HEK293 (cell line): ENCODE measurements at regions not wholly inside any gene's neighbourhood (a gene's known extent, or its start where the extent isn't known, plus 50 kb on each side); places are given as distances from the start of the nearest gene placed in this dataset.
A peak's percentile ranks its signal among the peaks of the same experiment; 100 is the strongest.

Source experiments
- CTCF ChIA-PET: fragments of 350-600 bp; formaldehyde crosslinking; extraction: SDS; loops from one replicate; lab custom pipeline; 2021; ENCODE audit warnings: antibody characterized with exemption; lab: Yijun Ruan, JAX
- POLR2A ChIA-PET: fragments of 300-600 bp; formaldehyde crosslinking; extraction: SDS; loops from one replicate; lab custom pipeline; 2020; ENCODE audit warnings: antibody characterized with exemption, inconsistent platforms; lab: Yijun Ruan, JAX
- H3K27ac ChIP-seq: fragments of 200-500 bp; sonication (Bioruptor generic); 2 replicates; pipeline ENCODE4 v1.5.1; 2014; ENCODE audit warnings: low read depth, low read length, control low read depth, inconsistent platforms; ENCODE audit errors: extremely low read depth
- H3K36me3 ChIP-seq, 2 experiments: fragments of 200-500 bp in 1 of 2; sonication (Bioruptor generic) in 1 of 2; 1 replicate in 1 of 2; 2 replicates in 1 of 2; pipeline ENCODE4 v1.5.1; 2014 to 2017; ENCODE audit warnings: inconsistent platforms in 2 of 2, low read length in 2 of 2; ENCODE audit not compliant: control insufficient read depth in 2 of 2, insufficient read depth in 1 of 2
- H3K4me1 ChIP-seq: fragments of 200-500 bp; sonication (Bioruptor generic); 2 replicates; pipeline ENCODE4 v1.5.1; 2014; ENCODE audit warnings: mild to moderate bottlenecking, low read length, inconsistent platforms; ENCODE audit not compliant: control insufficient read depth, insufficient read depth
- H3K4me3 ChIP-seq: 2 replicates; pipeline ENCODE4 v1.5.1; 2011; ENCODE audit warnings: low read depth, mild to moderate bottlenecking, control low read depth, low read length, moderate library complexity
- H3K9me3 ChIP-seq: fragments of 200-500 bp; sonication (Bioruptor generic); 2 replicates; pipeline ENCODE4 v1.5.1; 2014; ENCODE audit warnings: low read depth, low read length, inconsistent platforms; ENCODE audit not compliant: control insufficient read depth, insufficient read depth
- BCL6B ChIP-seq: fragments of 450-650 bp; formaldehyde crosslinking; IDR thresholded peaks from 2 replicates; pipeline ENCODE4 v1.5.1; 2017; ENCODE audit warnings: missing biosample characterization, missing genetic modification characterization
- KLF7 ChIP-seq: fragments of 450-650 bp; formaldehyde crosslinking; IDR thresholded peaks from 2 replicates; pipeline ENCODE4 v1.5.1; 2016; ENCODE audit warnings: missing biosample characterization, missing genetic modification characterization, borderline replicate concordance
- KLF9 ChIP-seq: fragments of 450-650 bp; formaldehyde crosslinking; IDR thresholded peaks from 2 replicates; pipeline ENCODE4 v1.5.1; 2016; ENCODE audit warnings: missing biosample characterization, missing genetic modification characterization, low read depth
- RBAK ChIP-seq: fragments of 450-650 bp; formaldehyde crosslinking; IDR thresholded peaks from 2 replicates; pipeline ENCODE4 v1.5.1; 2016; ENCODE audit warnings: missing biosample characterization, missing genetic modification characterization
- REPIN1 ChIP-seq: fragments of 450-650 bp; formaldehyde crosslinking; IDR thresholded peaks from 2 replicates; pipeline ENCODE4 v1.5.1; 2017; ENCODE audit warnings: missing biosample characterization, missing genetic modification characterization, low read depth
- ZNF24 ChIP-seq: fragments of 450-650 bp; formaldehyde crosslinking; IDR thresholded peaks from 2 replicates; pipeline ENCODE4 v1.5.1; 2016; ENCODE audit warnings: missing biosample characterization, missing genetic modification characterization
- ZNF26 ChIP-seq: fragments of 450-650 bp; formaldehyde crosslinking; IDR thresholded peaks from 2 replicates; pipeline ENCODE4 v1.5.1; 2016; ENCODE audit warnings: missing biosample characterization, missing genetic modification characterization
- ZNF324 ChIP-seq: fragments of 450-650 bp; formaldehyde crosslinking; IDR thresholded peaks from 2 replicates; pipeline ENCODE4 v1.5.1; 2016; ENCODE audit warnings: missing biosample characterization, missing genetic modification characterization
- ZNF354C ChIP-seq: fragments of 450-650 bp; formaldehyde crosslinking; IDR thresholded peaks from 2 replicates; pipeline ENCODE4 v1.5.1; 2016; ENCODE audit warnings: missing biosample characterization, missing genetic modification characterization, low read depth, borderline replicate concordance
- ZNF398 ChIP-seq: fragments of 450-650 bp; formaldehyde crosslinking; IDR thresholded peaks from 2 replicates; pipeline ENCODE4 v1.5.1; 2017; ENCODE audit warnings: missing biosample characterization, missing genetic modification characterization
- ZNF585B ChIP-seq: fragments of 450-650 bp; formaldehyde crosslinking; IDR thresholded peaks from 2 replicates; pipeline ENCODE4 v1.5.1; 2016; ENCODE audit warnings: missing biosample characterization, missing genetic modification characterization
- ZNF664 ChIP-seq: fragments of 450-650 bp; formaldehyde crosslinking; IDR thresholded peaks from 2 replicates; pipeline ENCODE4 v1.5.1; 2016; ENCODE audit warnings: missing biosample characterization, missing genetic modification characterization
- ZNF701 ChIP-seq: fragments of 450-650 bp; formaldehyde crosslinking; IDR thresholded peaks from 2 replicates; pipeline ENCODE4 v1.5.1; 2016; ENCODE audit warnings: missing biosample characterization, missing genetic modification characterization
- ZNF76 ChIP-seq: fragments of 450-650 bp; formaldehyde crosslinking; IDR thresholded peaks from 2 replicates; pipeline ENCODE4; 2016; ENCODE audit warnings: low read depth, missing biosample characterization, missing genetic modification characterization, borderline replicate concordance

DNA sequence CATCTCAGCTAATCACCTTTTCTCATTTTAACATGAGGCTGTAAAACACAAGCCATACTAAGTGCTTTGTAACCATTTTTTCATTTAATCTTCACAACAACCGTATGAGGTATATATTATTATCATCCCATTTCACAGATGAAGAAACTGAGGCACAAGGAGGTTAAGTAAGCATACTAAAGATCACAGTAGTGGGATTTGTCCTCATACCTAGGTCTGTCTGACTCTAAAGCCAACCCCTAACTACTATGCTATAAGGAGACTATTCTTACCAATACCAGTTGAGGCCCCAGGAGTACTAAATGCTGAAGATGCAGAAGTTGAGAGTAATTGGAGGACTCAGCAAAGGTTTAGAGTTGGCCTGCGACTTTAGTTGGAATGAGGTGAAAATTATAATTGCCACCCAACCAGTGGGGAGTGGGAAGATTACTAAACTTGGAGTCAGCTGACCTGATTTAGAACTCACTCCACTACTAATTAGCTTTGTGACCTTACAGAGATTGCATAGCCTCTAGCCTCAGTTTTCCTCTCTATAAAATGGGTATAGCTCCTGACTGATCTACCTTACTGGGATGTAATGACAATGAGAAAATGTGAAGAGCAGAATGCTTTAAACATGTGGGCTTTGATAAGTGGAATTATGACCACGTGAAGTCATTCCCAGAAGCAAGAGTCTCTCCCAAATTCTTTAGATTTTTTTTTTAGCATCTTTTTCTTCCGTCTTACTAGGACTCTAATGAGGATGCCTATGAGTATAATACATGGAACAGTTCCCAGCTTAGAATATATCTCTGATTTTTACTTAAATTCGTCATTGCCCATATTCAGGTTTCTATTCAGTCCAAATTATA is 85.8 kb upstream of the IPO9 start:
- Histone ChIP-seq H3K9me3 (no peaks in the 10 kb centered on the region), H3K4me1 (peaks cover 3% of the 10 kb centered on the region; the same call in 1 of the 2 replicates), H3K36me3 (no peaks in the 10 kb centered on the region), H3K27ac (no peak overlapping the region), H3K4me3 (no peak overlapping the region)
- POLR2A ChIA-PET: no interaction called here
- TF ChIP-seq ZNF324 (tag by site-specific recombination) (no peak), ZNF701 (tag by site-specific recombination) (no peak), ZNF354C (no peak), ZNF585B (tag by site-specific recombination) (peak; percentile 42), ZNF664 (tag by site-specific recombination) (peak; percentile 46; the same call in 1 of the 2 replicates)
- CTCF ChIA-PET: interaction anchor here (0.5 to 3.9 kb wide), 4 partner anchors 34 to 311 kb away, joined by 3 to 17 read pairs (median 6); no protein-coding TSS in a partner anchor

- H3K4me1 ChIP-seq: no peaks in the 10 kb centered on the region
- H3K9me3 ChIP-seq: no peaks in the 10 kb centered on the region
- ChIA-PET CTCF (interaction anchor here (0.8 to 3.9 kb wide), 3 partner anchors 35 to 264 kb away, joined by 3 to 17 read pairs (median 4); no protein-coding TSS in a partner anchor), POLR2A (no interaction called here)
- no peak overlapping the region for H3K4me3 ChIP-seq
- peak; percentile 95 for TF ChIP-seq BCL6B (tag by site-specific recombination)
- TF ChIP-seq ZNF24 (tag by site-specific recombination): no peak
- H3K27ac ChIP-seq: no peak overlapping the region
- no peaks in the 10 kb centered on the region for H3K36me3 ChIP-seq
Observed at GRCh38 chr1:201745023-201745422, 83.9 kb upstream of the IPO9 start.

- Histone ChIP-seq H3K36me3 (no peaks in the 10 kb centered on the region), H3K9me3 (no peaks in the 10 kb centered on the region), H3K27ac (no peak overlapping the region), H3K4me1 (no peaks in the 10 kb centered on the region), H3K4me3 (no peak overlapping the region)
- TF ChIP-seq KLF7: no peak
- TF ChIP-seq ZNF76 (tag by site-specific recombination): no peak
- CTCF ChIA-PET: interaction anchor here (0.6 to 1.6 kb wide), 3 partner anchors 36 to 187 kb away, joined by 3 to 5 read pairs (median 3); no protein-coding TSS in a partner anchor
- POLR2A ChIA-PET: no interaction called here
Observed at GRCh38 chr1:201746156-201746555, 82.8 kb upstream of the IPO9 start.

- H3K36me3 ChIP-seq: no peaks in the 10 kb centered on the region
- H3K9me3 ChIP-seq: no peaks in the 10 kb centered on the region
- no peak overlapping the region for H3K4me3 ChIP-seq
- peaks cover 8% of the 10 kb centered on the region for H3K4me1 ChIP-seq
- ChIA-PET POLR2A (no interaction called here), CTCF (interaction anchor here (1.7 kb wide), 1 partner anchor 34 kb away, joined by 5 read pairs; no protein-coding TSS in a partner anchor)
- H3K27ac ChIP-seq: no peak overlapping the region
- TF ChIP-seq RBAK (no peak), ZNF398 (tag by site-specific recombination) (no peak), ZNF26 (tag by site-specific recombination) (no peak), KLF9 (tag by site-specific recombination) (no peak), REPIN1 (no peak)
Observed at GRCh38 chr1:201747261-201747660, 81.7 kb upstream of the IPO9 start.
